ENCODE measurements at regions not wholly inside any gene's neighbourhood (a gene's known extent, or its start where the extent isn't known, plus 50 kb on each side); places are given as distances from the start of the nearest gene placed in this dataset.

- Histone ChIP-seq H3K4me3 (replicated peaks in 1 of 3; ENCODE audit: insufficient read depth in 1 of 3, low read depth in 2 of 3, low read length in 3 of 3) (no peak overlapping the region), H4K20me1 (ENCODE audit: insufficient read depth, low read length) (no peaks in the 10 kb centered on the region), H3K36me3 (replicated peaks in 1 of 2; ENCODE audit: control insufficient read depth in 1 of 2, insufficient read depth in 2 of 2, low read length in 2 of 2) (no peaks in the 10 kb centered on the region), H3K27me3 (ENCODE audit: control insufficient read depth in 1 of 2, insufficient read depth in 2 of 2, low read length in 2 of 2) (no peaks in the 10 kb centered on the region), H3K9me3 (ENCODE audit: low read length) (no peaks in the 10 kb centered on the region), H3K9ac (ENCODE audit: insufficient read depth, low read depth, low read length) (no peak overlapping the region), H3K27ac (ENCODE audit: extremely low read length, insufficient read depth, low read length) (no peak overlapping the region), H3K4me2 (ENCODE audit: low read depth, low read length) (no peak overlapping the region; the same call in 1 of the 2 replicates), H2AFZ (ENCODE audit: low read length) (no peak overlapping the region), H3K4me1 (ENCODE audit: insufficient read depth, low read length) (peaks cover 22% of the 10 kb centered on the region), H3K79me2 (ENCODE audit: insufficient read depth, low read length) (no peaks in the 10 kb centered on the region)
- BruUV-seq (replicated peaks): no TSS peak
- ChIA-PET CTCF (ENCODE audit: low intra/inter-chr PET ratio, low total read pairs) (no interaction called here), POLR2A (no interaction called here)
- no peak for FAIRE-seq
- DNase-seq (ENCODE audit: low spot score): peak; percentile 19
- in situ Hi-C loops (cut with HindIII; ENCODE audit: extremely low pct_ligation_motif_present, low pct_unique_long_range_greater_than_20kb) (no loop called here), intact Hi-C loops (cut with micrococcal nuclease; ENCODE audit: unreplicated experiment) (no loop called here)
- 62% methylated on average over 2 of the region's 2 CpGs for WGBS (ENCODE audit: low lambda C conversion rate)
- ATAC-seq: peak; percentile 65
- TF ChIP-seq ZNF138 (CRISPR knock-in tag; IDR thresholded peaks at IDR 0.05; ENCODE audit: low read depth): no peak
- no peak for TF ChIP-seq FOXP1 (IDR thresholded peaks at IDR 0.05)
- TF ChIP-seq FOXP1 (CRISPR knock-in tag; IDR thresholded peaks at IDR 0.05): peak; percentile 74
- no peak for TF ChIP-seq EP300 (IDR thresholded peaks at IDR 0.05; ENCODE audit: low read depth in 2 of 2, low read length in 2 of 2)
- TF ChIP-seq EP300 (CRISPR knock-in tag; IDR thresholded peaks at IDR 0.05; ENCODE audit: borderline replicate concordance): no peak
- no peak for TF ChIP-seq ZNF224 (CRISPR knock-in tag; IDR thresholded peaks at IDR 0.05)
- TF ChIP-seq KDM6A (CRISPR knock-in tag; IDR thresholded peaks at IDR 0.05; ENCODE audit: low read depth): no peak
- TF ChIP-seq TBX2 (CRISPR knock-in tag; IDR thresholded peaks at IDR 0.05; ENCODE audit: borderline replicate concordance): no peak
- no peak for TF ChIP-seq SRSF9 (IDR thresholded peaks at IDR 0.05; ENCODE audit: borderline replicate concordance, insufficient read depth, low read depth, low read length, poor library complexity, severe bottlenecking)
- TF ChIP-seq KAT8 (CRISPR knock-in tag; IDR thresholded peaks at IDR 0.05): no peak
- no peak for TF ChIP-seq ZNF567 (CRISPR knock-in tag; IDR thresholded peaks at IDR 0.05; ENCODE audit: borderline replicate concordance)
- no peak for TF ChIP-seq CAMTA2 (CRISPR knock-in tag; IDR thresholded peaks at IDR 0.05; ENCODE audit: borderline replicate concordance)
- TF ChIP-seq KAT7 (CRISPR knock-in tag; IDR thresholded peaks at IDR 0.05; ENCODE audit: borderline replicate concordance): no peak
- TF ChIP-seq AKNA (CRISPR knock-in tag; IDR thresholded peaks at IDR 0.05; ENCODE audit: borderline replicate concordance): no peak
- TF ChIP-seq HHEX (CRISPR knock-in tag; IDR thresholded peaks at IDR 0.05): no peak
- no peak for TF ChIP-seq MLX (CRISPR knock-in tag; IDR thresholded peaks at IDR 0.05)
- no peak for TF ChIP-seq U2AF2 (IDR thresholded peaks at IDR 0.05; ENCODE audit: low read depth, low read length)
- TF ChIP-seq ZNF737 (CRISPR knock-in tag; IDR thresholded peaks at IDR 0.05; ENCODE audit: borderline replicate concordance): no peak
- no peak for TF ChIP-seq HOXA5 (CRISPR knock-in tag; IDR thresholded peaks at IDR 0.05)
- TF ChIP-seq ATM (IDR thresholded peaks at IDR 0.05; ENCODE audit: borderline replicate concordance): no peak
- TF ChIP-seq TOE1 (CRISPR knock-in tag; IDR thresholded peaks at IDR 0.05): no peak
- 0 out of 2 replicates have a peak, but pooled peaks have one; percentile 19 for TF ChIP-seq BHLHE40 (IDR thresholded peaks at IDR 0.05; ENCODE audit: low read length)
- TF ChIP-seq ZNF296 (CRISPR knock-in tag; conservative IDR thresholded peaks at IDR 0.05): no peak
- no peak for TF ChIP-seq PAX8 (CRISPR knock-in tag; IDR thresholded peaks at IDR 0.05; ENCODE audit: borderline replicate concordance)
- TF ChIP-seq JUN (CRISPR knock-in tag; IDR thresholded peaks at IDR 0.05): no peak
Observed at GRCh38 chr5:160497878-160498277, 76.2 kb downstream of the PTTG1 start.

Measured in HepG2 (cell line).